ENCODE measurements at regions not wholly inside any gene's neighbourhood (a gene's known extent, or its start where the extent isn't known, plus 50 kb on each side); places are given as distances from the start of the nearest gene placed in this dataset.

DNA sequence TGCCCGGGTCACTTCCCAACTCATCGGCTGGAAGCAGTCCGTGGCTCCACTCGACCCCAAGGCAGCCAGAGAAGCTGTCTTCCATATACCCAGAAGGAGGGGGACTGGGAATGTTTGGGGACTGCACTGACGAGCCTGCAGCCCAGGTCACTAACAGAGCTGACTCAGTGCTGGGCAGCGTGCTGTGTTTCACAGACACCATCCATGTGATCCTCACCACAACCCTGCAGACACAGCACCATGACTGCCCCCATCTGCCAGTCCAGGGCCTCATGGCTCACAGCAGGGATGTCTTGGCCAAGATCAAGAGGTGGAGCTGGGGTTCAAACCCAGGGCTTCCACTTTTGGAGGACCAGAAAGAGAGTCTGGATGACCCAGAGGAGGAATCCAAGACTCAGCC, 67.9 kb downstream of the KLHDC7A start:
- H3K36me3 ChIP-seq = no peaks in the 10 kb centered on the region
- H3K4me1 ChIP-seq = no peaks in the 10 kb centered on the region
- TF ChIP-seq, protein P1, sequence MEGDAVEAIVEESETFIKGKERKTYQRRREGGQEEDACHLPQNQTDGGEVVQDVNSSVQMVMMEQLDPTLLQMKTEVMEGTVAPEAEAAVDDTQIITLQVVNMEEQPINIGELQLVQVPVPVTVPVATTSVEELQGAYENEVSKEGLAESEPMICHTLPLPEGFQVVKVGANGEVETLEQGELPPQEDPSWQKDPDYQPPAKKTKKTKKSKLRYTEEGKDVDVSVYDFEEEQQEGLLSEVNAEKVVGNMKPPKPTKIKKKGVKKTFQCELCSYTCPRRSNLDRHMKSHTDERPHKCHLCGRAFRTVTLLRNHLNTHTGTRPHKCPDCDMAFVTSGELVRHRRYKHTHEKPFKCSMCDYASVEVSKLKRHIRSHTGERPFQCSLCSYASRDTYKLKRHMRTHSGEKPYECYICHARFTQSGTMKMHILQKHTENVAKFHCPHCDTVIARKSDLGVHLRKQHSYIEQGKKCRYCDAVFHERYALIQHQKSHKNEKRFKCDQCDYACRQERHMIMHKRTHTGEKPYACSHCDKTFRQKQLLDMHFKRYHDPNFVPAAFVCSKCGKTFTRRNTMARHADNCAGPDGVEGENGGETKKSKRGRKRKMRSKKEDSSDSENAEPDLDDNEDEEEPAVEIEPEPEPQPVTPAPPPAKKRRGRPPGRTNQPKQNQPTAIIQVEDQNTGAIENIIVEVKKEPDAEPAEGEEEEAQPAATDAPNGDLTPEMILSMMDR (IDR thresholded peaks at IDR 0.05; ENCODE audit: borderline replicate concordance) = no peak
- peaks cover 5% of the 10 kb centered on the region for H3K9me3 ChIP-seq (replicated peaks)
- H3K4me3 ChIP-seq = no peak overlapping the region
- intact Hi-C loops (cut with micrococcal nuclease) = no loop called here
- peaks cover 97% of the 10 kb centered on the region for H3K27me3 ChIP-seq (ENCODE audit: low read depth)
- DNase-seq = no peak
- H3K27ac ChIP-seq (replicated peaks) = no peak overlapping the region

DNA sequence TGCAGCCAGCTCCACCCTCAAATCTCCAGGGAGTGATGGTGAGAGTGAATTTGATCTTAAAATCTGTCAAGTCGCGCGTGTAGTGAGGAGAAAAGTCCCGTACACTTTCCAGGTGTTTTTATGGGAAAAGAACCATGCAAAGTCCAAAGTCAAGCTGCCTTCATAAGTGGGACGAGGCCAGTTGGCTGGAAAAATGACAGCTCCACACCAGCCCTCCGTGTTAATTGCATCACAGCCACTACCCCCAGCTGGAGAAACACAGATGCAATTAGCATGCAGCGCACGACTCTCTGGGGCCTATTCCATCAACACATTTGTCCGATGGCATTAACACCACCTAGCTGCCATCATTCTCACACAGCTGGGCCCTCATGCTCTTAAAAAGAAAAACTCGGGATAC, 68.4 kb downstream of the KLHDC7A start:
- TF ChIP-seq, protein P1 (IDR thresholded peaks at IDR 0.05; ENCODE audit: borderline replicate concordance) = no peak
- Histone ChIP-seq H3K4me1 (no peaks in the 10 kb centered on the region), H3K4me3 (no peak overlapping the region), H3K27ac (replicated peaks) (no peak overlapping the region), H3K9me3 (replicated peaks) (peaks cover under 1% of the 10 kb centered on the region), H3K27me3 (ENCODE audit: low read depth) (peaks cover 97% of the 10 kb centered on the region), H3K36me3 (no peaks in the 10 kb centered on the region)
- DNase-seq = no peak
- intact Hi-C loops (cut with micrococcal nuclease) = no loop called here

DNA sequence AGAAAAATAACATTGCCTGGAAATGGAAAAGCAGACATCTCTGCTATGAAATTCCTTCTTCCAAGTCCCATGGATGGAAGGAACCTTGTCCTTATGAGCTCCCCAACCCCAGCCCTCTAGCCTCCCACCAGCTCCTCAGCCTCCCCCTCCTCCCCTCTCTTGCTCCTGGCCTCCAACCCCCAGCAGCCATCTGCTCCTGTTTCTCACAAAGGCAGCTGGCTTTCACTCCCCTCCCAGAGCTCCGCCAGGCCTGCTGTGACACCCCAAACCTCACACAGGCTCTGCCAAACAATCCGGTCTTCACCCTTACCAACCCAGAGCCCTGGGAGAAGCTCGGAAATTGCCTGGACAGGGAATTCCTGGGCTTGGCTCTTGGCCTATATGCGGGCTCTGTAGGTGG, 69.2 kb downstream of the KLHDC7A start:
- DNase-seq = no peak
- H3K36me3 ChIP-seq = no peaks in the 10 kb centered on the region
- intact Hi-C loops (cut with micrococcal nuclease) = no loop called here
- no peak overlapping the region for H3K4me3 ChIP-seq
- no peaks in the 10 kb centered on the region for H3K4me1 ChIP-seq
- TF ChIP-seq, protein P1 (IDR thresholded peaks at IDR 0.05; ENCODE audit: borderline replicate concordance) = no peak
- H3K27me3 ChIP-seq (ENCODE audit: low read depth) = peaks cover 97% of the 10 kb centered on the region
- H3K9me3 ChIP-seq (replicated peaks) = no peaks in the 10 kb centered on the region
- no peak overlapping the region for H3K27ac ChIP-seq (replicated peaks)

DNA sequence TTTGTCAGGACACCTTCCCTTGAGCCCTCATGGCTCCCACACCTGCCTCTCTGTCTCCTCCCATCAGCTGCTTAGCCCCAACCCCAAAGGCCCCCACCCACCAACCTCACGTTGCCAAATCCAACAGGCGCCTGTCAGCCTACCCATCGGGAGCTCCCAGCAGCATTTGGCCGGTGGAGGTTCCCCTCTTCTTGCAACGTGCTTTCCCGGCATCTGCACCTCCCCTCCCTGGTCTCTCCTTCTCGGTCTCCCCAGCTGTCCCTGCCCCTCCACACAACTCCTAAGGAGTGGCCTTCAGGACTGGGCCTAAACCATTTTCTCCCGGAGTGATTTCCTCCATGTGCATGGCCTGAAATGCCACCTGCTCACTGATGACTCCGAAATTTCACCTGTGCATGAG, 71.9 kb downstream of the KLHDC7A start:
- H3K27me3 ChIP-seq (ENCODE audit: low read depth) = peaks cover 98% of the 10 kb centered on the region

DNA sequence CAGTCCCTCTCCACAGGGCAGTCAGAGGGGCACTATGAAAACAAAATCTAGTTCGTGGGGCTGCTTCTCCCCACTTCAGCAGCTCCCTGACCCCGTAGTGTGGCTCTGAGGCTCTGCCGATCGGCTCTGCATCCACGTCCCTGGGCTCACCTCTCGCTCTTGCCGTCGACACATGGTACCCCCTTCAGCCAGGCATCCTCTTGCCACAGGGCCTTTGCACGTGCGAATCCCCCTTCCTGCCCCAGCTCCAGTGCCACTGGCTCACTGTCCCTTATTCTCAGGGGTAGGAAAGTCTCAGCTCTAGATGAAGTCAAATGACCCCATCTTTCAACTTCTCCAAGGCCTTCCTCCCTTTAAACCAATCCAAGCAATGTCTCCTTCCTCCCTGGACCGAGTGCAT, 72.7 kb downstream of the KLHDC7A start:
- Histone ChIP-seq H3K4me1 (no peaks in the 10 kb centered on the region), H3K27ac (replicated peaks) (no peak overlapping the region), H3K27me3 (ENCODE audit: low read depth) (peaks cover 100% of the 10 kb centered on the region), H3K4me3 (no peak overlapping the region), H3K9me3 (replicated peaks) (no peaks in the 10 kb centered on the region), H3K36me3 (no peaks in the 10 kb centered on the region)
- intact Hi-C loops (cut with micrococcal nuclease) = no loop called here
- TF ChIP-seq, protein P1 (IDR thresholded peaks at IDR 0.05; ENCODE audit: borderline replicate concordance) = no peak
- no peak for DNase-seq

More for the DNA sequence above, 71.9 kb downstream of the KLHDC7A start:
- Histone ChIP-seq H3K4me1 (no peaks in the 10 kb centered on the region), H3K4me3 (no peak overlapping the region), H3K27ac (replicated peaks) (no peak overlapping the region), H3K9me3 (replicated peaks) (no peaks in the 10 kb centered on the region), H3K36me3 (no peaks in the 10 kb centered on the region)
- TF ChIP-seq, protein P1 (IDR thresholded peaks at IDR 0.05; ENCODE audit: borderline replicate concordance) = no peak
- intact Hi-C loops (cut with micrococcal nuclease) = no loop called here
- DNase-seq = no peak

DNA sequence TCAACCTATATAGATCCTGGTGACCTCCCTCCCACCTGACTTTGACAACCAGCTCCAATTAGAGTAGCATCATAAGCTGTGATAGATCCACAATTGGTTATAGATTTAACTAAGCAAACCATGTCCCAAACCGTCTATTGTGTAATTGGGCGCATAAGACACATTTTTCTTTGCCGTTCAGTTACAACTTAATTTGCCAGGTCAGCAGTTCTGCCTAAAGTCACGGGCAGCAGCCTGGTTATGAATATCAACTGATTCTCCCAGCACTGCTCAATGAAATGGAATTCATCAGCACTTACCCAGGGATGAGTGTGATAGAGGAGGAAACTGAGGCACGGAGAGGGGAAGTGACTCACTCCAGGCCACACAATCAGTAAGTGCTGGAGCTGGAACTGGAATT, 73.4 kb downstream of the KLHDC7A start:
- no peaks in the 10 kb centered on the region for H3K4me1 ChIP-seq
- intact Hi-C loops (cut with micrococcal nuclease) = no loop called here
- H3K27me3 ChIP-seq (ENCODE audit: low read depth) = peaks cover 100% of the 10 kb centered on the region
- TF ChIP-seq, protein P1 (IDR thresholded peaks at IDR 0.05; ENCODE audit: borderline replicate concordance) = no peak
- no peak overlapping the region for H3K27ac ChIP-seq (replicated peaks)
- no peaks in the 10 kb centered on the region for H3K36me3 ChIP-seq
- H3K9me3 ChIP-seq (replicated peaks) = no peaks in the 10 kb centered on the region
- DNase-seq = no peak
- no peak overlapping the region for H3K4me3 ChIP-seq

Data from left ventricle myocardium inferior (tissue), 1 donor.